Kidney (tissue), 13 donors: ENCODE measurements at regions not wholly inside any gene's neighbourhood (a gene's known extent, or its start where the extent isn't known, plus 50 kb on each side); places are given as distances from the start of the nearest gene placed in this dataset.
A peak's percentile ranks its signal among the peaks of the same experiment; 100 is the strongest.

Experiments
- DNase-seq, 5 donors: peaks; one replicate each; pipeline ENCODE4 v3.0.0-alpha.2; 2013 to 2020
- FAIRE-seq: peaks from 2 replicates; lab custom pipeline; 2012; peaks lifted over from hg19 to GRCh38; lab: Jason Lieb, UNC
- H3K27ac ChIP-seq, 2 donors: one replicate each; pipeline ENCODE4 v1.7.0; 2013; ENCODE audit warnings: low read depth in 2 of 2, low read length in 2 of 2, inconsistent platforms in 1 of 2
- H3K27me3 ChIP-seq: one replicate; pipeline ENCODE4 v1.7.1; 2013; ENCODE audit warnings: low read length, inconsistent platforms; ENCODE audit not compliant: control insufficient read depth, insufficient read depth
- H3K36me3 ChIP-seq, 3 donors: one replicate each; pipeline versions ENCODE4 v1.7.0 to v1.7.1; 2013; ENCODE audit warnings: low read length in 3 of 3, control low read depth in 1 of 3, inconsistent platforms in 1 of 3; ENCODE audit not compliant: insufficient read depth in 3 of 3, control insufficient read depth in 2 of 3
- H3K4me1 ChIP-seq, 3 donors: one replicate each; pipeline versions ENCODE4 v1.7.0 to v1.7.1; 2013; ENCODE audit warnings: low read length in 3 of 3, inconsistent platforms in 1 of 3, low read depth in 1 of 3; ENCODE audit not compliant: control insufficient read depth in 2 of 3, insufficient read depth in 2 of 3
- H3K4me3 ChIP-seq, 3 donors: one replicate each; pipeline versions ENCODE4 v1.7.0 to v1.8.1; 2013; ENCODE audit warnings: low read length in 3 of 3, control low read depth in 1 of 3, inconsistent platforms in 1 of 3
- H3K9ac ChIP-seq, 3 donors: one replicate each; pipeline versions ENCODE4 v1.7.0 to v1.7.1; 2013; ENCODE audit warnings: low read length in 3 of 3, control low read depth in 1 of 3, inconsistent platforms in 1 of 3
- H3K9me3 ChIP-seq, 3 donors: one replicate each; pipeline versions ENCODE4 v1.7.0 to v1.7.1; 2013; ENCODE audit warnings: low read length in 3 of 3, control low read depth in 1 of 3, inconsistent platforms in 1 of 3; ENCODE audit not compliant: control insufficient read depth in 2 of 3, insufficient read depth in 1 of 3
- CTCF ChIP-seq: IDR thresholded peaks from 3 replicates; pipeline ENCODE4 v1.5.1; 2012; ENCODE audit warnings: mild to moderate bottlenecking, moderate library complexity, borderline replicate concordance; ENCODE audit not compliant: insufficient read depth; ENCODE audit errors: extremely low read depth
- intact Hi-C: fragments of 100-400 bp; cut with DNase I; formaldehyde crosslinking; loops from one replicate; pipeline ENCODE4 v1.11.1; 2022
- donor health status: control.
- donor health status: control.
- donor health status: control.
- donor health status: control.
- donor health status: control.
- donor health status: DM: yes; HTN: yes; CAD: no.
- donor health status: Normal renal cell carcinoma (clear cell type).

DNA sequence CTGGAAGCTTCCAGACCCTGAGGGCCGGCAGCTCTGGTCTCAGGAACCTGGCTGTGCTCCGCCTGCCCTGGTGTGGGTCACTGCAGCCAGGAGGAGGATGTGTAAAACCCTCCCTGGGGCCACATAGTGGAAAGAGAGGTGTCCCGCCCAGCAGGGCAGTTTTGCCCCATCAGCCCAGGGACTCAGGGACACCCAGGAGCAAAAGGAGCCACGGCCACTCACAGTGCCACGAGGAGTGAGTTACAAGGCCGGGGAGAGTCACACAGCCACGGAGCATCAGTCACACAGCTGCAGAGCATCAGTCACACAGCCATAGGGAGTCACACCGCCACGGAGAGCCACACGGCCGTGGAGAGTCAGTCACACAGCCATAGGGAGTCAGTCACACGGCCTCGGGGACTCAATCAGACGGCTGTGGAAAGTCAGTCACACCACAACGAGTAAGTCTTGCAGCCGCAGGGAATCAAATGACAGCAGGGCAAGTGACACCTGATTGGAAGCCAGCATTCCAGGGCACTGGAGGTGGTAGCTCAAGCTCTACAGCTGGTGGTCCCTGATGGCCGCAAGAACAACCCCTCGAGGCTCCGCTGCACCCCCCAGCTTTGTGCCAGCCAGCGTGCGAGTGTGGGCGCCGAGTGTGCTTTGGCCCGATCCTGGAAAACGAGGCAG, 60.9 kb downstream of the DLL1 start:
- Histone ChIP-seq H3K9ac (no peak overlapping the region), H3K4me3 (no peak overlapping the region), H3K36me3 (no peaks in the 10 kb centered on the region), H3K27me3 (no peaks in the 10 kb centered on the region), H3K27ac (no peak overlapping the region), H3K9me3 (no peaks in the 10 kb centered on the region), H3K4me1 (no peaks in the 10 kb centered on the region)
- FAIRE-seq (no peak), DNase-seq (peak in 3 of 5 donors; percentile 38 to 61 (median 51))
- TF ChIP-seq CTCF = no peak
- intact Hi-C loops = no loop called here

DNA sequence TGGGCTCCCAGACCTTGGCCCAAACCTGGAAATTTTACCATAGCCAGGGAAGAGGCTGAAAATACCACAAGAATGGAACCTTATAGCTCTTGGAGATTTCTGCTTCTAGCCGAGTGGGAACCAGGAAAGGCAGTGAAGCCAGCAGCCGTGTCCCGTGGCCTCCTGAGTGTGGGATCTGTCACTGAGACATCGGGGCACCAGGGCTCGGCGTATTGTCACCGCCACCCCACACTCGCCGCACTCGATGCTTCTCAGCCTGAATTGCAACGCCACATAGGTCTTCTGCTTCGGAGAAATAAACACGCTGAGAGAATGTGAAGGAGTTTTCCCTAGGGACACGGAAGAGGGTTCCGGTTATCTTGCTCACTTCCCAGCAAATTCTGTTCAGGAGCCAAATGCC, 61.5 kb downstream of the DLL1 start:
- Histone ChIP-seq H3K9me3 (no peaks in the 10 kb centered on the region), H3K36me3 (no peaks in the 10 kb centered on the region), H3K4me1 (no peaks in the 10 kb centered on the region), H3K27me3 (no peaks in the 10 kb centered on the region), H3K9ac (no peak overlapping the region), H3K4me3 (no peak overlapping the region), H3K27ac (no peak overlapping the region)
- intact Hi-C loops = no loop called here
- no peak for TF ChIP-seq CTCF
- FAIRE-seq (no peak), DNase-seq (peak in 1 of 5 donors; percentile 59)

- intact Hi-C loops = no loop called here
- Histone ChIP-seq H3K36me3 (no peaks in the 10 kb centered on the region), H3K27me3 (no peaks in the 10 kb centered on the region), H3K9me3 (no peaks in the 10 kb centered on the region), H3K4me1 (no peaks in the 10 kb centered on the region), H3K4me3 (no peak overlapping the region), H3K27ac (no peak overlapping the region), H3K9ac (no peak overlapping the region)
- FAIRE-seq = no peak
- no peak for TF ChIP-seq CTCF
- DNase-seq = peak in 1 of 5 donors; percentile 54
Observed at GRCh38 chr6:170228946-170229310, 62.0 kb downstream of the DLL1 start.
